SK-N-SH (cell line): ENCODE measurements at regions not wholly inside any gene's neighbourhood (a gene's known extent, or its start where the extent isn't known, plus 50 kb on each side); places are given as distances from the start of the nearest gene placed in this dataset.

Source experiments
- CTCF ChIA-PET: fragments of 300-600, 350-600 bp; formaldehyde crosslinking; extraction: SDS; loops from one replicate; lab custom pipeline; 2021; lab: Yijun Ruan, JAX
- POLR2A ChIA-PET: fragments of 350-600 bp; sonication (Branson Sonifier 250); formaldehyde crosslinking; extraction: SDS; loops from one replicate; lab custom pipeline; 2020; ENCODE audit warnings: antibody characterized with exemption, inconsistent platforms; lab: Yijun Ruan, JAX
- DNase-seq: peaks from one replicate; pipeline ENCODE4 v3.0.0; 2012
- H2AFZ ChIP-seq: fragments of 200-600 bp; sonication (generic); 2 replicates; pipeline ENCODE4 v1.8.1; 2016; ENCODE audit warnings: antibody characterized with exemption, mild to moderate bottlenecking, low read depth
- H3F3A ChIP-seq: fragments of 200-600 bp; sonication (generic); replicated peaks from 2 replicates; pipeline ENCODE3; 2016; ENCODE audit warnings: antibody characterized with exemption, mild to moderate bottlenecking; ENCODE audit not compliant: insufficient read depth
- H3K27ac ChIP-seq, 2 experiments: fragments of 200-500 bp in 1 of 2; fragments of 200-600 bp in 1 of 2; sonication (Bioruptor generic) in 1 of 2; sonication (generic), shearing (Covaris generic) in 1 of 2; 2 replicates each; pipeline versions ENCODE4 v1.5.1 to v1.6.1; 2014 to 2016; ENCODE audit warnings: low read depth in 2 of 2, inconsistent platforms in 1 of 2, low read length in 1 of 2, mild to moderate bottlenecking in 1 of 2, mixed read lengths in 1 of 2
- H3K27me3 ChIP-seq: fragments of 200-600 bp; sonication (generic), shearing (Covaris generic); 2 replicates; pipeline ENCODE4 v1.6.1; 2016; ENCODE audit warnings: mixed run types; ENCODE audit not compliant: insufficient read depth
- H3K36me3 ChIP-seq, 2 experiments: fragments of 200-500 bp in 1 of 2; fragments of 200-600 bp in 1 of 2; sonication (Bioruptor generic) in 1 of 2; sonication (generic) in 1 of 2; replicated peaks in 1 of 2; 2 replicates each; pipeline versions ENCODE3 to v1.5.1; 2014 to 2016; ENCODE audit warnings: low read length in 1 of 2, mild to moderate bottlenecking in 1 of 2; ENCODE audit not compliant: insufficient read depth in 2 of 2, control insufficient read depth in 1 of 2
- H3K4me1 ChIP-seq, 2 experiments: fragments of 200-500 bp in 1 of 2; fragments of 200-600 bp in 1 of 2; sonication (Bioruptor generic) in 1 of 2; sonication (generic), shearing (Covaris generic) in 1 of 2; 2 replicates each; pipeline versions ENCODE4 v1.5.1 to v1.6.1; 2014 to 2016; ENCODE audit warnings: low read depth in 1 of 2, low read length in 1 of 2, mixed run types in 1 of 2; ENCODE audit not compliant: insufficient read depth in 2 of 2, control insufficient read depth in 1 of 2
- H3K4me2 ChIP-seq: fragments of 200-600 bp; sonication (generic), shearing (Covaris generic); 2 replicates; pipeline ENCODE4 v1.6.1; 2017; ENCODE audit warnings: mixed run types
- H3K4me3 ChIP-seq, 2 experiments: fragments of 200-500 bp in 1 of 2; fragments of 200-600 bp in 1 of 2; sonication (Bioruptor generic) in 1 of 2; sonication (generic), shearing (Covaris generic) in 1 of 2; 2 replicates each; pipeline versions ENCODE4 v1.5.1 to v1.8.1; 2014 to 2016; ENCODE audit warnings: low read depth in 2 of 2, inconsistent platforms in 1 of 2, low read length in 1 of 2, mild to moderate bottlenecking in 1 of 2, mixed read lengths in 1 of 2, moderate library complexity in 1 of 2
- H3K79me2 ChIP-seq: fragments of 200-600 bp; sonication (generic); 2 replicates; pipeline ENCODE4 v1.8.1; 2017; ENCODE audit warnings: mild to moderate bottlenecking; ENCODE audit not compliant: insufficient read depth
- H3K9ac ChIP-seq: fragments of 200-600 bp; sonication (generic); 2 replicates; pipeline ENCODE4 v1.6.1; 2017; ENCODE audit warnings: mixed run types
- H3K9me2 ChIP-seq: fragments of 200-600 bp; sonication (generic); 2 replicates; pipeline ENCODE4 v1.6.1; 2017; ENCODE audit warnings: mixed run types
- H3K9me3 ChIP-seq: fragments of 200-600 bp; sonication (generic); 2 replicates; pipeline ENCODE4 v1.6.1; 2017; ENCODE audit warnings: mixed run types, mild to moderate bottlenecking, moderate library complexity
- H4K20me1 ChIP-seq: fragments of 200-600 bp; sonication (generic); 2 replicates; pipeline ENCODE4 v1.6.1; 2017; ENCODE audit warnings: mild to moderate bottlenecking, mixed run types; ENCODE audit not compliant: insufficient read depth
- EP300 ChIP-seq, 2 experiments: IDR thresholded peaks; 2 replicates each; pipeline versions ENCODE4 v1.4.0 to v1.6.1; 2012; ENCODE audit warnings: borderline replicate concordance in 1 of 2, low read depth in 1 of 2, low read length in 1 of 2
- EZH2phosphoT487 ChIP-seq: fragments of 200-600 bp; sonication (generic); IDR thresholded peaks from 2 replicates; pipeline ENCODE4 v1.6.1; 2017; ENCODE audit warnings: low read depth, mixed run types, mild to moderate bottlenecking, antibody characterized with exemption, moderate library complexity, borderline replicate concordance
- FOSL2 ChIP-seq: IDR thresholded peaks from 2 replicates; pipeline ENCODE4 v1.4.0; 2012; ENCODE audit warnings: low read depth, mild to moderate bottlenecking, moderate library complexity, borderline replicate concordance
- FOXJ3 ChIP-seq: sonication (generic); formaldehyde crosslinking; IDR thresholded peaks from 2 replicates; pipeline ENCODE4 v1.5.1; 2020; ENCODE audit warnings: mild to moderate bottlenecking, missing genetic modification reagents
- FOXM1 ChIP-seq: IDR thresholded peaks from 2 replicates; pipeline ENCODE4 v1.4.0; 2012; ENCODE audit warnings: low read depth, mild to moderate bottlenecking
- JUND ChIP-seq: IDR thresholded peaks from 2 replicates; pipeline ENCODE4 v1.4.0; 2012
- MAX ChIP-seq: IDR thresholded peaks from 2 replicates; pipeline ENCODE4 v1.4.0; 2012; ENCODE audit warnings: low read depth
- MEF2A ChIP-seq: IDR thresholded peaks from 2 replicates; pipeline ENCODE4 v1.4.0; 2012; ENCODE audit warnings: low read depth, borderline replicate concordance
- NRF1 ChIP-seq: IDR thresholded peaks from 2 replicates; pipeline ENCODE4 v1.6.1; 2012; ENCODE audit warnings: low read depth, mild to moderate bottlenecking, low read length
- POLR2AphosphoS5 ChIP-seq: IDR thresholded peaks from 2 replicates; pipeline ENCODE4 v1.6.1; 2012; ENCODE audit warnings: low read depth, low read length
- RAD21 ChIP-seq: IDR thresholded peaks from 2 replicates; pipeline ENCODE4 v1.6.1; 2012; ENCODE audit warnings: mild to moderate bottlenecking, low read length
- RCOR1 ChIP-seq: fragments of 150-350 bp; IDR thresholded peaks from 2 replicates; pipeline ENCODE4 v1.6.1; 2017; ENCODE audit warnings: antibody characterized with exemption, low read length
- REST ChIP-seq: IDR thresholded peaks from 2 replicates; pipeline ENCODE4 v1.6.1; 2012; ENCODE audit warnings: mild to moderate bottlenecking, low read depth, low read length, moderate library complexity
- RFX5 ChIP-seq: IDR thresholded peaks from 2 replicates; pipeline ENCODE4 v1.6.1; 2012; ENCODE audit warnings: mild to moderate bottlenecking, improper control_type of control experiment, low read length
- RXRA ChIP-seq: IDR thresholded peaks from 2 replicates; pipeline ENCODE4 v1.4.0; 2012; ENCODE audit warnings: low read depth, mild to moderate bottlenecking, borderline replicate concordance
- TAF1 ChIP-seq: IDR thresholded peaks from 2 replicates; pipeline ENCODE4 v1.6.1; 2012; ENCODE audit warnings: low read depth, mild to moderate bottlenecking, low read length, moderate library complexity, borderline replicate concordance
- TEAD4 ChIP-seq: IDR thresholded peaks from 2 replicates; pipeline ENCODE4 v1.4.0; 2012; ENCODE audit warnings: mild to moderate bottlenecking, borderline replicate concordance; ENCODE audit not compliant: insufficient read depth
- YY1 ChIP-seq: IDR thresholded peaks from 2 replicates; pipeline ENCODE4 v1.4.0; 2012; ENCODE audit warnings: low read depth, mild to moderate bottlenecking
- ZBTB33 ChIP-seq: IDR thresholded peaks from 2 replicates; pipeline ENCODE4 v1.4.0; 2012; ENCODE audit warnings: low read depth, borderline replicate concordance
- WGBS: methylation state at CpG from one replicate; pipeline ENCODE4 v1.1.6; 2017; ENCODE audit warnings: low lambda C conversion rate; 5-methylcytosine and 5-hydroxymethylcytosine counted together
- TF ChIP-seq, protein P1 (sequence below): fragments of 150-350 bp; IDR thresholded peaks from 2 replicates; pipeline ENCODE4 v1.6.1; 2017; ENCODE audit warnings: antibody characterized with exemption, low read length, low read depth, borderline replicate concordance

- Histone ChIP-seq H3K27ac (no peak overlapping the region), H3F3A (no peaks in the 10 kb centered on the region), H3K9ac (no peak overlapping the region), H3K4me2 (no peak overlapping the region), H3K79me2 (no peaks in the 10 kb centered on the region), H3K4me1 (no peaks in the 10 kb centered on the region), H4K20me1 (no peaks in the 10 kb centered on the region), H3K27me3 (no peaks in the 10 kb centered on the region), H2AFZ (no peak overlapping the region)
- DNase-seq = no peak
- ChIA-PET CTCF (interaction anchor here (1.0 to 1.2 kb wide), 2 partner anchors 57 to 159 kb away, joined by 3 read pairs; no protein-coding TSS in a partner anchor), POLR2A (no interaction called here)
- TF ChIP-seq RFX5 (no peak), YY1 (no peak), FOXJ3 (CRISPR knock-in tag) (no peak)
- TF ChIP-seq, all 33 proteins: peak for 0
- Histone ChIP-seq H3K4me3 (no peak overlapping the region), H3K9me2 (no peaks in the 10 kb centered on the region), H3K9me3 (no peaks in the 10 kb centered on the region), H3K36me3 (no peaks in the 10 kb centered on the region)
These were observed 67.2 kb downstream of the BUB3 start for GRCh38 chr10:123221418-123221817.

DNA sequence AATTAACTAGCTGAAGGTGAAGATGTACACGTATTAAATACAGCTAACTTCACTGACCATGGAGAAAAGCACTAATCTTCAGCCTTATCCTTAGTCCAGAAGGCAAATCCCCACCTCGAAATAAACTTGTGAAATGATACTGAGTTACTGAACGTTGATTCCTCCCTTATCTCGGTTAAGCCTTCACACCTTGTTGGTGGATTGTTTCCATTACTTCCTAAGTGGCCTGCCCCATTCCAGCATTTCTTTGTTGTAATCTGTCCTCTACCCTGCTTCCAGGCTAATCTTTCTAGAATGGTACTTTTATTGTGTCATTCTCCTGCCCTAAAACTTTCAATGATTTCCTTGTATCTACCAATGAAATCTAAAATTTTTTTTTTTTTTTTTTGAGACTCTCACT is 68.6 kb downstream of the BUB3 start:
- no peak overlapping the region for H3K9ac ChIP-seq
- WGBS = 37% methylated on average over 4 of the region's 4 CpGs

More for the DNA sequence above, 68.6 kb downstream of the BUB3 start:
- Histone ChIP-seq H3K4me1 (no peaks in the 10 kb centered on the region), H4K20me1 (no peaks in the 10 kb centered on the region), H3K4me2 (no peak overlapping the region), H3K27ac (no peak overlapping the region), H2AFZ (no peak overlapping the region), H3K79me2 (no peaks in the 10 kb centered on the region), H3F3A (no peaks in the 10 kb centered on the region), H3K4me3 (no peak overlapping the region), H3K9me3 (no peaks in the 10 kb centered on the region), H3K36me3 (no peaks in the 10 kb centered on the region), H3K9me2 (no peaks in the 10 kb centered on the region), H3K27me3 (no peaks in the 10 kb centered on the region)
- no peak for DNase-seq
- TF ChIP-seq POLR2AphosphoS5 = no peak
- TF ChIP-seq REST = no peak
- no peak for TF ChIP-seq FOXM1
- no peak for TF ChIP-seq YY1
- no peak for TF ChIP-seq RAD21
- no peak for TF ChIP-seq EZH2phosphoT487
- no peak for TF ChIP-seq JUND
- no peak for TF ChIP-seq MAX
- TF ChIP-seq TEAD4 = no peak
- no peak for TF ChIP-seq NRF1
- TF ChIP-seq, protein P1, sequence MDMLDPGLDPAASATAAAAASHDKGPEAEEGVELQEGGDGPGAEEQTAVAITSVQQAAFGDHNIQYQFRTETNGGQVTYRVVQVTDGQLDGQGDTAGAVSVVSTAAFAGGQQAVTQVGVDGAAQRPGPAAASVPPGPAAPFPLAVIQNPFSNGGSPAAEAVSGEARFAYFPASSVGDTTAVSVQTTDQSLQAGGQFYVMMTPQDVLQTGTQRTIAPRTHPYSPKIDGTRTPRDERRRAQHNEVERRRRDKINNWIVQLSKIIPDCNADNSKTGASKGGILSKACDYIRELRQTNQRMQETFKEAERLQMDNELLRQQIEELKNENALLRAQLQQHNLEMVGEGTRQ = no peak
- TF ChIP-seq RXRA = no peak
- TF ChIP-seq MEF2A = no peak
- TF ChIP-seq RCOR1 = no peak
- TF ChIP-seq ZBTB33 = no peak
- no peak for TF ChIP-seq TAF1
- no peak for TF ChIP-seq FOSL2
- TF ChIP-seq EP300 (IDR thresholded peaks at IDR 0.05; ENCODE audit: borderline replicate concordance in 1 of 2, low read depth in 1 of 2, low read length in 1 of 2) = no peak
- ChIA-PET POLR2A (no interaction called here), CTCF (interaction anchor here (0.7 to 0.9 kb wide), 3 partner anchors 10 to 158 kb away, joined by 3 to 4 read pairs (median 3); no protein-coding TSS in a partner anchor)
